A549 (cell line): ENCODE measurements at regions not wholly inside any gene's neighbourhood (a gene's known extent, or its start where the extent isn't known, plus 50 kb on each side); places are given as distances from the start of the nearest gene placed in this dataset.

Source experiments
- CTCF ChIP-seq: fragments of >200 bp; sonication (Bioruptor Twin); formaldehyde crosslinking; IDR thresholded peaks from 3 replicates; pipeline ENCODE4 v1.5.1; 2016
- EP300 ChIP-seq, 2 experiments: fragments of >200 bp; sonication (Bioruptor Twin); formaldehyde crosslinking; IDR thresholded peaks; 2 replicates in 1 of 2; 3 replicates in 1 of 2; pipeline ENCODE4 v1.6.1; 2016 to 2017
- PBX3 ChIP-seq: IDR thresholded peaks from 2 replicates; pipeline ENCODE4 v1.6.1; 2012
- POLR2A ChIP-seq: IDR thresholded peaks from 2 replicates; pipeline ENCODE4 v1.6.1; 2012; ENCODE audit warnings: mild to moderate bottlenecking, low read length
- REST ChIP-seq: fragments of 200-600 bp; sonication (generic); IDR thresholded peaks from 2 replicates; pipeline ENCODE4 v1.6.1; 2016; ENCODE audit warnings: antibody characterized with exemption, mild to moderate bottlenecking, moderate library complexity
- RFX5 ChIP-seq: fragments of 450-650 bp; IDR thresholded peaks from 2 replicates; pipeline ENCODE4 v1.7.1; 2014; ENCODE audit warnings: antibody characterized with exemption, mild to moderate bottlenecking, moderate library complexity
- RNF2 ChIP-seq: fragments of 200-600 bp; sonication (generic); IDR thresholded peaks from 2 replicates; pipeline ENCODE4 v1.6.1; 2016; ENCODE audit warnings: low read depth, mild to moderate bottlenecking, antibody characterized with exemption, moderate library complexity, borderline replicate concordance
- SMC3 ChIP-seq: fragments of >200 bp; sonication (Bioruptor Twin); formaldehyde crosslinking; IDR thresholded peaks from 3 replicates; pipeline ENCODE4 v1.6.1; 2018; ENCODE audit warnings: inconsistent platforms

- no peak for TF ChIP-seq PBX3
- TF ChIP-seq EP300 (IDR thresholded peaks at IDR 0.05) = no peak
- TF ChIP-seq SMC3 = no peak
- no peak for TF ChIP-seq REST
- no peak for TF ChIP-seq RFX5
- TF ChIP-seq RNF2 = no peak
- TF ChIP-seq POLR2A = no peak
- TF ChIP-seq CTCF = no peak
These were observed 351.3 kb downstream of the CRPPA start for GRCh38 chr7:16069998-16070397.
